ENCODE measurements at regions not wholly inside any gene's neighbourhood (a gene's known extent, or its start where the extent isn't known, plus 50 kb on each side); places are given as distances from the start of the nearest gene placed in this dataset.

DNA sequence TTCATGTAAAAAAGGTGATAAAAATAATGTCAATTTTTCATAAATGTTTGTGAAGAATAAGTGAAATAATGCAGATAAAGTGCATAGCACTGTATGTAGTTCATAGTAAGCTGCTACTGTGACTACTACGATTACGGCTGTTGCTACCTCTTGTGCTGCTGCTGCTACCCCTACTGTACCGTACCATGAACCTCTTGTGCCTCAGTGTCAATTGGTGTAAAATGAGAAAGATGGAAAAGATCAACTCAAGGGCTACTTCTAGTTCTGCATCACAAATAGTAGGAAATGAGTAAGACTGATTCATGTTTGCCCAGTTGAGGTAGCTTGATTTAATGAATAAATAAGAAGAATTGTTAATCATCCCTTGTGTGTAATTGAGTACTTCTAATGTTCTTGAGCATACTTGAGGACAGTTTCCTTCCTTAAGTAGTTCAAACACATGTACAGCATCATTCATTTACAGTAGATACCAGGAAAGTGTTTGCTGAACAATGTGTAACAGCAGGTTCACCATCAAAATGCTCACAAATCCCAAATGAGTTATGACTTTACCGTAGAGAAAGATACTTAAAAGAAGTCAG lies 200.0 kb upstream of the ATP10B start:
- TF ChIP-seq, protein P1, sequence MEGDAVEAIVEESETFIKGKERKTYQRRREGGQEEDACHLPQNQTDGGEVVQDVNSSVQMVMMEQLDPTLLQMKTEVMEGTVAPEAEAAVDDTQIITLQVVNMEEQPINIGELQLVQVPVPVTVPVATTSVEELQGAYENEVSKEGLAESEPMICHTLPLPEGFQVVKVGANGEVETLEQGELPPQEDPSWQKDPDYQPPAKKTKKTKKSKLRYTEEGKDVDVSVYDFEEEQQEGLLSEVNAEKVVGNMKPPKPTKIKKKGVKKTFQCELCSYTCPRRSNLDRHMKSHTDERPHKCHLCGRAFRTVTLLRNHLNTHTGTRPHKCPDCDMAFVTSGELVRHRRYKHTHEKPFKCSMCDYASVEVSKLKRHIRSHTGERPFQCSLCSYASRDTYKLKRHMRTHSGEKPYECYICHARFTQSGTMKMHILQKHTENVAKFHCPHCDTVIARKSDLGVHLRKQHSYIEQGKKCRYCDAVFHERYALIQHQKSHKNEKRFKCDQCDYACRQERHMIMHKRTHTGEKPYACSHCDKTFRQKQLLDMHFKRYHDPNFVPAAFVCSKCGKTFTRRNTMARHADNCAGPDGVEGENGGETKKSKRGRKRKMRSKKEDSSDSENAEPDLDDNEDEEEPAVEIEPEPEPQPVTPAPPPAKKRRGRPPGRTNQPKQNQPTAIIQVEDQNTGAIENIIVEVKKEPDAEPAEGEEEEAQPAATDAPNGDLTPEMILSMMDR (IDR thresholded peaks at IDR 0.05) = no peak
- TF ChIP-seq POLR2A (IDR thresholded peaks at IDR 0.05) = no peak
